ENCODE measurements at regions not wholly inside any gene's neighbourhood (a gene's known extent, or its start where the extent isn't known, plus 50 kb on each side); places are given as distances from the start of the nearest gene placed in this dataset.
"Not testable (repeated sequence)": the region's sequence is repeated elsewhere in the genome, so short reads cannot be mapped to it uniquely, and the experiment has no call there.

- DNase-seq (ENCODE audit: low read depth, low spot score); in situ Hi-C loops (cut with HindIII; ENCODE audit: low sequenced_read_pairs); H3K4me3 ChIP-seq (ENCODE audit: low read depth, low read length): not testable (repeated sequence)
These were observed 51.5 kb upstream of the CDC42EP3 start for GRCh38 chr2:37722971-37723370.

GRCh38 chr2:37730037-37730818 lies 58.8 kb upstream of the CDC42EP3 start:
- H3K4me3 ChIP-seq (ENCODE audit: low read depth, low read length): no peak overlapping the region
- no peak for DNase-seq (ENCODE audit: low read depth, low spot score)
- in situ Hi-C loops (cut with HindIII; ENCODE audit: low sequenced_read_pairs): no loop called here
- TF ChIP-seq CTCF (IDR thresholded peaks at IDR 0.05; ENCODE audit: low read depth, low read length): no peak

GRCh38 chr2:37732412-37732811 lies 61.0 kb upstream of the CDC42EP3 start:
- H3K4me3 ChIP-seq (ENCODE audit: low read depth, low read length); DNase-seq (ENCODE audit: low read depth, low spot score); in situ Hi-C loops (cut with HindIII; ENCODE audit: low sequenced_read_pairs): not testable (repeated sequence)

GRCh38 chr2:37733251-37733650 lies 61.8 kb upstream of the CDC42EP3 start:
- no peak for TF ChIP-seq CTCF (IDR thresholded peaks at IDR 0.05; ENCODE audit: low read depth, low read length)
- DNase-seq (ENCODE audit: low read depth, low spot score): no peak
- H3K4me3 ChIP-seq (ENCODE audit: low read depth, low read length): no peak overlapping the region
- in situ Hi-C loops (cut with HindIII; ENCODE audit: low sequenced_read_pairs): no loop called here

GRCh38 chr2:37733955-37734354 lies 62.5 kb upstream of the CDC42EP3 start:
- DNase-seq (ENCODE audit: low read depth, low spot score); in situ Hi-C loops (cut with HindIII; ENCODE audit: low sequenced_read_pairs); H3K4me3 ChIP-seq (ENCODE audit: low read depth, low read length): not testable (repeated sequence)

GRCh38 chr2:37734891-37735523 lies 63.6 kb upstream of the CDC42EP3 start:
- peak; percentile 71 for DNase-seq (ENCODE audit: low read depth, low spot score)
- in situ Hi-C loops (cut with HindIII; ENCODE audit: low sequenced_read_pairs); H3K4me3 ChIP-seq (ENCODE audit: low read depth, low read length): not testable (repeated sequence)

- in situ Hi-C loops (cut with HindIII; ENCODE audit: low sequenced_read_pairs); DNase-seq (ENCODE audit: low read depth, low spot score); H3K4me3 ChIP-seq (ENCODE audit: low read depth, low read length): not testable (repeated sequence)
These were observed 64.1 kb upstream of the CDC42EP3 start for GRCh38 chr2:37735524-37735910.

- in situ Hi-C loops (cut with HindIII; ENCODE audit: low sequenced_read_pairs): no loop called here
These were observed 66.1 kb upstream of the CDC42EP3 start for GRCh38 chr2:37737507-37737906.

More at GRCh38 chr2:37737507-37737906, 66.1 kb upstream of the CDC42EP3 start:
- no peak overlapping the region for H3K4me3 ChIP-seq (ENCODE audit: low read depth, low read length)
- TF ChIP-seq CTCF (IDR thresholded peaks at IDR 0.05; ENCODE audit: low read depth, low read length): no peak
- no peak for DNase-seq (ENCODE audit: low read depth, low spot score)

All from astrocyte of the spinal cord (primary cell).